NCI-H345 treated with DMSO at 0.1 percent for 48 hours (cell line): ENCODE measurements at regions not wholly inside any gene's neighbourhood (a gene's known extent, or its start where the extent isn't known, plus 50 kb on each side); places are given as distances from the start of the nearest gene placed in this dataset.
A peak's percentile ranks its signal among the peaks of the same experiment; 100 is the strongest.

Source experiments
- DNase-seq: peaks from one replicate; lab custom pipeline; 2025; ENCODE audit not compliant: unreplicated experiment; lab: John Stamatoyannopoulos, UW

GRCh38 chr1:221184131-221184794 is 305.0 kb downstream of the HLX start:
- DNase-seq = no peak

DNA sequence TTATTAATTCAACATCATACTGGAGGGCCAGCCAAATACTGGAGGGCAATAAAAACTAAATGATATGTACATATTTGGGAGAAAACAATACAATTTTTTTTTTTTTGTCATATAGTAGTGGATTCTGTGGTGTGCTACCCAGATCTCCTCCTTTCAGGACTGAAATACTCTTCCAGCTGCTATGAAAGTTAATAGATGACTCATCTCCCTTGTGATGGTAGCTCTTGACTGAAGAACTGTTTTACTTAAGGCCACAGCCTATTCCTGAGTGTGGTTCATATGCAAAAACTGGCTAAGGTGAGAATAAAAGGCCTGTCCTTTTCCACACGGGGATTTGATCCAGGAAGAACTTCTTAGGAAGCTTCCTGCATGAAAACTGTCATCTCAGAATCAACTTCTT is 307.9 kb downstream of the HLX start:
- no peak for DNase-seq

GRCh38 chr1:221188458-221188857 is 309.2 kb downstream of the HLX start:
- no peak for DNase-seq

DNA sequence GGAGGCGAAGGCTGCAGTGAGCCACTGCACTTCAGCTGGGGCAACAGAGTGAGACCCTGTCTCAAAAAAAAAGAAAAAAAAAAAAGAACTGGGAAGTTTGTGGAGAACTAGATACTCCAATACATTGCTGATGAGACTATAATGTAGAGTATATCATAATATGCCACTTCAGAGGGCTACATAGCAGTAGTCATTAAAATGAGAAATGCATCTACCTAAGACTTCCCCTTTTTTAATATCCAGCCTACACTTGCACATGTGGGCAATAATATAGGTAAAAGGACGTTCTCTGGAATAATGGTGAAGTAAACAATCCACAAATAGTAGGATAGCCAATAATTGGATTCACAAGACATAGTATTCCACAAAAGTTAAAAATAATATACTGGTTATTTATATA is 311.0 kb downstream of the HLX start:
- DNase-seq = no peak

GRCh38 chr1:221192055-221192454 is 312.8 kb downstream of the HLX start:
- no peak for DNase-seq

DNA sequence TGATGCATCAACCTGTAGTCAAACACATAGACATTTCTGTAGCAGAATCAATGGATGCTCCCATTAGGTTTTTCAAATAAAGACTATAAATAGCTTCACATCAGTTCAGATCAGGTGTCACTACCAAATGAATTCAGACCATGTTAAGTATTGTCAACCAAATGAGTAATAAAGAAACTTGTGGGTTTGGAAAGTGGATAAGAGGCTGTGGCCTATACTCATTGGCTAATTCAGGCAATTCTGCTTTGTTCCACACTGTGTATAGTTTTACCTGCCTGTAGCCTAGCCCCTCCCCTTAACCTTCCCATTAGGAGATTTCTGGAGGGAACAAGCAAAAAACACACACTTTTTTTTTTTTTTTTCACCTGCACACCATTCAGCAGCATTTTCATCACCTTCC is 321.2 kb downstream of the HLX start:
- no peak for DNase-seq

DNA sequence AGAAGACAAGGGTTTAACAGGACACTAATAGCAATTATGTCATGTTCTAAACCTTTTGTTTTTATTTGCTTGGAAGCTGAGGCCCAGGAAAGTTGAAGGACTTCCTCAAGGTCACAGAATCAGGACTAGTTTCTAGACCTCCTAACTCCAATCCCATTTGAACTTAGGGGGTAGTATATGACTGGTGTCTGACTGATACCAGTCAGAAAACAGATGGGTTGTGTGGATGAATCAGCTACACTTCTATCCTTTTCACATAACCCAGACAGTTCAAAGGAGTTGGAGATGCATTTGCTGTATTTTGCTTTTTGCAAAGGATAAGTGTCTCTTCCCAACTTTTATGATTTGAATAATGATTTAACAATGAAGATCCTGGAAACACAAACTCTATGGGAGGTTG is 322.5 kb downstream of the HLX start:
- DNase-seq = no peak

- peak; percentile 34 for DNase-seq
Observed at GRCh38 chr1:221203224-221204054, 324.2 kb downstream of the HLX start.

DNA sequence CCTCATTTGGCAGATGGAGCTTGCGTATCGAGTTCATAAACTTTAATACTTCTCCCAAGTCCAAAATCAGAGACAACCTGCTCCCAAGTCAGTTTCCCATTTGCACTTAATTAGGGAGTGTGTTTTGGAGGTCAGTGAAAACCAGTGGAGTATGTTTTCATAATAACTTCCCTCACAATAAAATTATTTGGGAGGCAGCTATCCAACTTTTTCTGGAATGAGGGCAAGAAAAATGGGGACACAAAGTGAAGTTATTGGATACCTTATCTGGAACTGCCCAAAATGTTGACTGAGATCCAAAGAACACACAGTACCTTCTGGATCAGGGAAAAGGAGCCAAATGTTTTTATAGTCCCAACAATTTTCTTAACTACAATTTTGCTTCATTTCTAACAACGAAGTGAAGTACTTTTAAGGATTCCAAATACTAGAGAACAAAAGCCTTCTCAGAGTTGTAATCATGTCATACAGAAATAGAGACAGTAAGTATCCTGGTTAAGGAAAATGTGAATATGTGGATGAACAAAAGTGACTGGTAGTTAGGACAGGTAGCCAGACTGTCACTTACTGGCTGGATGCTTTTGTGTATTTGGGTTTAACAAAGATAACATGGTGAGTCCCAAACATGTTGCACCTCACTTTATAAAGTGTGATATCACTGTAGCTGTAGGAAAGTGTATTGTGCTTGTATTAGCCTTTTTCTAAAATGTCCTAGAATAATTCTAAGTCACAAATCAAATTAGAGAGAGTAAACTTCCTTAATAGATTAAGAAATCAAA is 325.0 kb downstream of the HLX start:
- DNase-seq = no peak

- no peak for DNase-seq
Observed at GRCh38 chr1:221206076-221206475, 326.8 kb downstream of the HLX start.

GRCh38 chr1:221212926-221213325 is 333.7 kb downstream of the HLX start:
- no peak for DNase-seq

DNA sequence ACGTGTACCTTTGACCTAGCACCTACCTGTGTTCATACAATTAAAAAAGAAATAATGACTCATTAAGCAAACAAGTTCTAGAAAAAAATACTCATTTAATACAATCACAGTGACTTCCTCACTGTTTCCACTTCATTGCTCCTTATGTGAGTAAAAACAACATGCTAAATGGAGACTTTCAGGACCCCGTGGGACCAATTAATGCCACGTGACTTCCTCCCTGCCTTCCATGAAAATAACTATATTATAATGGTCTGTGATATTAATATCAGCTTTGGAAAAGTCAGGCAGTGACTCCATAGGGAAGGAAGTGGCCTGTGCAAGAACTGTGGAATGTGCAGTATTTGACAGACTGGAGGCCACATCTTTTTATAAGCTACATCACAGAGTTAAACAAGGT is 337.8 kb downstream of the HLX start:
- DNase-seq = no peak

DNA sequence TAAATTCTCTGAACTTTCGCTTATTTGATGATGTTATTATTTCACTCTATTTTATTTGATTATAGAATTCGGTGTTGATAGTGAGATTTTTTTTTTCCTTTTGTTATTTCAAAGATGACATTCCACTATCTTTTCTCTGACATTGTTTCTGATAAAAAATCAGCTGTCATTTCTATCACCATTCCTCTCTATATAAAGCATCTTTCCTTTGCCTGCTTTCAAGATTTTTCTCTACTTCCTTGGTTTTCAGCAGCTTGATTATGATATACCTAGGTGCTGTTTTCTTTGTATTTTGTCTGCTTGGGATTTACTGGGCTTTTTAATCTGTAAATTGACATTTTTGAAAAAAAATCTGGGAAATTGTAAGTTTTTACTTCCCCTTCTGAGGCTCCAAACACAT is 344.0 kb downstream of the HLX start:
- DNase-seq = no peak

DNA sequence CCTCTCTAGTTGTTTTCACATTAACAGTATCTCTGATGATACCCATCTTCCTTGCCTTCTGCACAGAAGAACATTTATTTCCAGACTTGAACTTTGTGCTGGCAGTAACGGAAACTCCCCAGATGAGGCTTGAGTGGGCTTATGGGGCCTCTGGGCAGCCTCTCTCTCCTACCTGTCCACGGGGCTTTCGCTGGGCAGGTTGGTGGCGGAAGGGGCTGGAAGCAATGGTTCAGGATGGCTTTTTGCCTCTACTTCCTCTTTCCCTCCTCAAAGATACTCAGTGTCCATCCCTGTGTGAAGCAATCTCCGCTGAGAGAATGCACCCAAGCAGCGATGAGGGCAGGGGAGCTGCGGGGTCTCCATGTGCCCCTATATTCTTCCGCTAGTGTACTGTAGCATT is 348.2 kb downstream of the HLX start:
- no peak for DNase-seq

GRCh38 chr1:221227872-221228337 is 348.7 kb downstream of the HLX start:
- peak; percentile 4 for DNase-seq

- peak; percentile 95 for DNase-seq
Observed at GRCh38 chr1:221228594-221228993, 349.4 kb downstream of the HLX start.

GRCh38 chr1:221230605-221231004 is 351.4 kb downstream of the HLX start:
- no peak for DNase-seq

DNA sequence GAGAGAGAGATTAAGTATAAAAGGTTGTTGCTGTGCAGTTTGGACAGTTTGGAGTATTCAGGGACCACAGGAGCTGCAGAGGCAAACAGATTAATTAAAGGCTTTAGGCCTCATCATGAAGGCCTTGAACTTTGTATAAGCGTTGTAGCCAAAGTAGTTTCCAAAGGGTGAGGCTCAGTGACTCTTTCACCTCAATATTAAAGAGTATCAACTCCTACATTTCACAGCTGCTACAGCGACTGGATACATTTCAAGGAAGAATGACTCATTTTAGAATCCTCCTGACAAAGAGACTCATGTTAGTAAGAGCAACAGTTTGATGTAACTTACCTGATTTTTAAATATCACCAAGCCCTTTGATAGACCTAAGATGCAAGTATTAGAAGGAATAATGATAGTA is 355.5 kb downstream of the HLX start:
- no peak for DNase-seq

- no peak for DNase-seq
Observed at GRCh38 chr1:221237587-221237986, 358.3 kb downstream of the HLX start.

DNA sequence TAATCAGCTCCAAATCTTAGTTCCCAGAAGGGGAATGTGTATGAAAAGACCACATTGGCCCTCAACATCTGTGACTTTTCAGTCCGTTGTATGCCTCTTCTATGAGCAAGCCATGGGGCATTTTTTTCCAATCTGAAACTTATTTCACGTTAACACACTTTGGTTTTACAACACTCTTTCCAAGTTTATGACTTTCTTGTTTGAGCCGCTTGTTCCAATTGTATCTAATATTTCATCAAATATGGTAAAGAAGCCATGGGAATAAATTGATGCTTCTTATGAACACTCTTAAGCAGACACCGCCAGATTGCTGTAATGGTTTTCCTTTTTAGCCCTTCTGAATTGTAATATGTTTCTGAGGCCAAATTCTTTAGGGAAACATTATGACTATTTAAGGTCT is 359.9 kb downstream of the HLX start:
- DNase-seq = no peak

GRCh38 chr1:221239792-221240191 is 360.5 kb downstream of the HLX start:
- DNase-seq = no peak

DNA sequence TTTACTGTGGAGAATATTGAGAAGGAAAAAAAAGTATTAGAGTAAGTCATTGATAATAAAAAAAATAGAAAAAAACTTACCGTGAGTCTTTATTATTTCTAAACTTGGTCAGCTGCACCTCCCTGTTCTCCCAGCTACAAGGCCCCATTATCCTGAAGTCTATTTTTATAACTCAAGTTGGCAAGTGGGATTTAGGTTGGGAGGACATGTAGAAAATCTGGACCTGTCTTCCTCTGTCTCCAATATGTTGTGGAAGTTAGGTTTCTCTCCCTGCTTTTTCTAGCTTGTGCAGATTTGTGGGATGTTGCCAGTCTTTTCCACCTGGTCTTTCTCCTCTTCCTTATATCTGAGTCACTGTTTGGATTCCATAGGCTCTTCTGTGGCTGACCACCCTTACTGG is 361.4 kb downstream of the HLX start:
- no peak for DNase-seq
